ENCODE measurements at regions not wholly inside any gene's neighbourhood (a gene's known extent, or its start where the extent isn't known, plus 50 kb on each side); places are given as distances from the start of the nearest gene placed in this dataset.

GRCh38 chr3:72665701-72666446, 182.4 kb downstream of the SHQ1 start:
- TF ChIP-seq POLR2A (IDR thresholded peaks at IDR 0.05; ENCODE audit: extremely low read depth, insufficient read length) = no peak
- TF ChIP-seq CTCF (IDR thresholded peaks at IDR 0.05; ENCODE audit: low read depth, low read length) = peak; percentile 52
